Body of pancreas (tissue), 4 donors: ENCODE measurements at regions not wholly inside any gene's neighbourhood (a gene's known extent, or its start where the extent isn't known, plus 50 kb on each side); places are given as distances from the start of the nearest gene placed in this dataset.
A peak's percentile ranks its signal among the peaks of the same experiment; 100 is the strongest.

Experiments used
- ATAC-seq: fragments of 150-250 bp; one replicate; pipeline ENCODE4 v1.9.1; 2016
- DNase-seq, 4 donors: peaks; one replicate each; pipeline ENCODE4 v3.0.0-alpha.2; 2019
- H3K27ac ChIP-seq, 4 donors: fragments of 200-600 bp; sonication (generic); 1 replicate in 3 of 4; 2 replicates in 1 of 4; pipeline versions ENCODE4 v1.5.1 to v1.6.1; 2016 to 2019; ENCODE audit warnings: mild to moderate bottlenecking in 1 of 4, mixed read lengths in 1 of 4, moderate library complexity in 1 of 4
- H3K27me3 ChIP-seq, 2 donors: fragments of 200-600 bp; sonication (generic); one replicate each; pipeline ENCODE4 v1.6.0; 2016; ENCODE audit warnings: mild to moderate bottlenecking in 1 of 2
- H3K36me3 ChIP-seq, 2 donors: fragments of 200-600 bp; sonication (generic); replicated peaks in 1 of 2; 2 replicates each; pipeline ENCODE4 v1.5.1; 2016; ENCODE audit warnings: low read depth in 2 of 2; ENCODE audit not compliant: insufficient read depth in 1 of 2
- H3K4me1 ChIP-seq: fragments of 200-600 bp; sonication (generic); one replicate; pipeline ENCODE4 v1.6.0; 2016
- H3K4me3 ChIP-seq, 2 donors: fragments of 200-600 bp; sonication (generic); 1 replicate in 1 of 2; 2 replicates in 1 of 2; pipeline ENCODE4 v1.5.1; 2016 to 2019
- H3K9me3 ChIP-seq, 3 donors: fragments of 200-600 bp; sonication (generic); 1 replicate in 2 of 3; 2 replicates in 1 of 3; pipeline ENCODE4 v1.5.1; 2016
- POLR2A ChIP-seq, 3 donors: fragments of 450-650 bp; IDR thresholded peaks; one replicate each; pipeline ENCODE4 v1.6.1; 2016; ENCODE audit warnings: antibody characterized with exemption in 3 of 3, mild to moderate bottlenecking in 2 of 3
- WGBS, 2 donors: methylation state at CpG; one replicate each; pipeline ENCODE4 v1.1.5; 2017; 5-methylcytosine and 5-hydroxymethylcytosine counted together
- intact Hi-C: fragments of 100-400 bp; cut with DNase I; formaldehyde crosslinking; loops from one replicate; pipeline ENCODE4 v1.15.1; 2023
- TF ChIP-seq, protein P1 (sequence below), 7 experiments: fragments of 450-650 bp in 4 of 7; fragments of 200-600 bp in 3 of 7; sonication (generic) in 3 of 7; IDR thresholded peaks; one replicate each; pipeline ENCODE4 v1.5.1; 2016 to 2019; ENCODE audit warnings: antibody characterized with exemption in 7 of 7

GRCh38 chr6:18335948-18336347, 51.2 kb upstream of the RNF144B start:
- DNase-seq = no peak
- Histone ChIP-seq H3K27ac (no peak overlapping the region), H3K4me1 (no peaks in the 10 kb centered on the region), H3K36me3 (no peaks in the 10 kb centered on the region), H3K27me3 (no peaks in the 10 kb centered on the region), H3K9me3 (no peaks in the 10 kb centered on the region), H3K4me3 (no peak overlapping the region)
- ATAC-seq = no peak
- TF ChIP-seq, protein P1, sequence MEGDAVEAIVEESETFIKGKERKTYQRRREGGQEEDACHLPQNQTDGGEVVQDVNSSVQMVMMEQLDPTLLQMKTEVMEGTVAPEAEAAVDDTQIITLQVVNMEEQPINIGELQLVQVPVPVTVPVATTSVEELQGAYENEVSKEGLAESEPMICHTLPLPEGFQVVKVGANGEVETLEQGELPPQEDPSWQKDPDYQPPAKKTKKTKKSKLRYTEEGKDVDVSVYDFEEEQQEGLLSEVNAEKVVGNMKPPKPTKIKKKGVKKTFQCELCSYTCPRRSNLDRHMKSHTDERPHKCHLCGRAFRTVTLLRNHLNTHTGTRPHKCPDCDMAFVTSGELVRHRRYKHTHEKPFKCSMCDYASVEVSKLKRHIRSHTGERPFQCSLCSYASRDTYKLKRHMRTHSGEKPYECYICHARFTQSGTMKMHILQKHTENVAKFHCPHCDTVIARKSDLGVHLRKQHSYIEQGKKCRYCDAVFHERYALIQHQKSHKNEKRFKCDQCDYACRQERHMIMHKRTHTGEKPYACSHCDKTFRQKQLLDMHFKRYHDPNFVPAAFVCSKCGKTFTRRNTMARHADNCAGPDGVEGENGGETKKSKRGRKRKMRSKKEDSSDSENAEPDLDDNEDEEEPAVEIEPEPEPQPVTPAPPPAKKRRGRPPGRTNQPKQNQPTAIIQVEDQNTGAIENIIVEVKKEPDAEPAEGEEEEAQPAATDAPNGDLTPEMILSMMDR (IDR thresholded peaks at IDR 0.05) = no peak
- TF ChIP-seq POLR2A (IDR thresholded peaks at IDR 0.05) = no peak
- intact Hi-C loops = no loop called here
- 58 to 65% methylated on average over 1 of the region's 1 CpG for WGBS, 2 donors

- intact Hi-C loops = no loop called here
- Histone ChIP-seq H3K27me3 (no peaks in the 10 kb centered on the region), H3K4me1 (no peaks in the 10 kb centered on the region), H3K36me3 (no peaks in the 10 kb centered on the region), H3K4me3 (no peak overlapping the region), H3K27ac (no peak overlapping the region), H3K9me3 (no peaks in the 10 kb centered on the region)
- DNase-seq = no peak
- 92 to 96% methylated on average over 2 of the region's 2 CpGs for WGBS, 2 donors
- no peak for ATAC-seq
- no peak for TF ChIP-seq POLR2A (IDR thresholded peaks at IDR 0.05)
- TF ChIP-seq, protein P1 (IDR thresholded peaks at IDR 0.05) = no peak
Observed at GRCh38 chr6:18334251-18334650, 52.9 kb upstream of the RNF144B start.

GRCh38 chr6:18330548-18331081, 56.5 kb upstream of the RNF144B start:
- intact Hi-C loops = no loop called here
- ATAC-seq (no peak), DNase-seq (peak in 1 of 4 donors; percentile 9)
- Histone ChIP-seq H3K4me1 (peaks cover 3% of the 10 kb centered on the region), H3K27ac (peak overlapping the region in 1 of 4 donors; percentile 70), H3K4me3 (no peak overlapping the region), H3K36me3 (no peaks in the 10 kb centered on the region), H3K9me3 (no peaks in the 10 kb centered on the region), H3K27me3 (no peaks in the 10 kb centered on the region)
- 75 to 86% methylated on average over 6 of the region's 6 CpGs for WGBS, 2 donors
- TF ChIP-seq POLR2A (IDR thresholded peaks at IDR 0.05) = peak in 1 of 3 donors; percentile 44
- TF ChIP-seq, protein P1 (IDR thresholded peaks at IDR 0.05) = no peak

DNA sequence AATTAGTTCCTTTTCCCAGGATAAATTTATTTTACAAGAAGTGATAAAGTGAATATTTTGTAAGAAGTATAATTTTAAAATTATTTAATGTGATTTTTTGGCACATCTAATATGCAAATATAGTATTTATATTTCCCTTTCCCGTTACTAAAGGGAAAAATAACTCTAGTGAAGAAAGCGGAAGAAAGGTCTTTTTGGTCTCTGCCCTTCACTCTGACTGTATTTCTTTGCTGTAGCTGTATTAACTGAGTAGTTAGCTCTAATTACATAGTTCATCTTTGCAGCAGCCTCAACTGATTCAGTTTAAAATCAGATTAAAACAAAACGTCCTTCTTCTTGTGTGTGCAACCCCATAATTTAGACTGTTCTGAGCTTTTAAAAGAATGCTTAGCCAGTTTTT, 57.4 kb upstream of the RNF144B start:
- Histone ChIP-seq H3K27me3 (no peaks in the 10 kb centered on the region), H3K27ac (peak overlapping the region in 1 of 4 donors; percentile 70), H3K4me3 (no peak overlapping the region), H3K36me3 (no peaks in the 10 kb centered on the region), H3K9me3 (no peaks in the 10 kb centered on the region), H3K4me1 (peaks cover 3% of the 10 kb centered on the region)
- intact Hi-C loops = loop anchor here (5.0 kb wide), 1 partner anchor 173 kb away; no protein-coding TSS in a partner anchor
- DNase-seq (no peak), ATAC-seq (no peak)
- TF ChIP-seq, protein P1 (IDR thresholded peaks at IDR 0.05) = no peak
- no peak for TF ChIP-seq POLR2A (IDR thresholded peaks at IDR 0.05)
- 66 to 72% methylated on average over 3 of the region's 3 CpGs for WGBS, 2 donors

- DNase-seq = peak in 1 of 4 donors; percentile 25
- Histone ChIP-seq H3K4me3 (no peak overlapping the region), H3K27me3 (no peaks in the 10 kb centered on the region), H3K36me3 (no peaks in the 10 kb centered on the region), H3K9me3 (no peaks in the 10 kb centered on the region), H3K4me1 (peaks cover 8% of the 10 kb centered on the region), H3K27ac (peak overlapping the region in 1 of 4 donors; percentile 70)
- intact Hi-C loops = loop anchor here (5.0 kb wide), 1 partner anchor 174 kb away; no protein-coding TSS in a partner anchor
- TF ChIP-seq POLR2A (IDR thresholded peaks at IDR 0.05) = no peak
- TF ChIP-seq, protein P1 (IDR thresholded peaks at IDR 0.05) = no peak
- peak; percentile 30 for ATAC-seq
- 35 to 44% methylated on average over 3 of the region's 3 CpGs for WGBS, 2 donors
Observed at GRCh38 chr6:18328540-18328939, 58.6 kb upstream of the RNF144B start.
